Endothelial cell of umbilical vein (primary cell): ENCODE measurements at regions not wholly inside any gene's neighbourhood (a gene's known extent, or its start where the extent isn't known, plus 50 kb on each side); places are given as distances from the start of the nearest gene placed in this dataset.

Experiments used
- BruUV-seq: library from RNA; stranded (reverse); fragments of 400-500 nt; replicated peaks from 2 replicates; lab custom pipeline; 2021; lab: Mats Ljungman, UMichigan
- CTCF ChIA-PET: fragments of 300-600, 350-600 bp; sonication (Branson Sonifier 250); formaldehyde crosslinking; loops from one replicate; lab custom pipeline; 2021; ENCODE audit warnings: antibody characterized with exemption, inconsistent platforms; lab: Charles Lee
- POLR2A ChIA-PET: fragments of 300-600, 350-600 bp; sonication (Branson Sonifier 250); formaldehyde crosslinking; loops from one replicate; lab custom pipeline; 2021; ENCODE audit warnings: antibody characterized with exemption, inconsistent platforms; lab: Charles Lee
- DNase-seq: peaks from one replicate; pipeline ENCODE4 v3.0.0-alpha.2; 2011; ENCODE audit warnings: low read depth, low spot score
- FAIRE-seq: peaks from 2 replicates; lab custom pipeline; 2011; peaks lifted over from hg19 to GRCh38; lab: Jason Lieb, UNC
- H2AFZ ChIP-seq: 2 replicates; pipeline ENCODE4 v1.6.0; 2012; ENCODE audit warnings: low read depth, low read length, control low read depth, inconsistent platforms
- H3K27ac ChIP-seq: 2 replicates; pipeline ENCODE4 v1.5.1; 2011; ENCODE audit warnings: low read depth, mild to moderate bottlenecking, control low read depth, low read length, moderate library complexity; ENCODE audit not compliant: insufficient read depth
- H3K27me3 ChIP-seq, 2 experiments: 2 replicates each; pipeline versions ENCODE4 v1.6.0 to v1.6.1; 2011; ENCODE audit warnings: low read length in 2 of 2, mixed read lengths in 1 of 2; ENCODE audit not compliant: control insufficient read depth in 2 of 2, insufficient read depth in 2 of 2
- H3K36me3 ChIP-seq, 2 experiments: 2 replicates in 1 of 2; 3 replicates in 1 of 2; pipeline ENCODE4 v1.5.1; 2011; ENCODE audit warnings: low read length in 2 of 2, mild to moderate bottlenecking in 1 of 2, moderate library complexity in 1 of 2; ENCODE audit not compliant: control insufficient read depth in 2 of 2, insufficient read depth in 2 of 2; ENCODE audit errors: extremely low read depth in 1 of 2
- H3K4me1 ChIP-seq: 3 replicates; pipeline ENCODE4 v1.5.1; 2011; ENCODE audit warnings: mild to moderate bottlenecking, low read length; ENCODE audit not compliant: control insufficient read depth, insufficient read depth; ENCODE audit errors: extremely low read depth
- H3K4me2 ChIP-seq: 2 replicates; pipeline ENCODE4 v1.6.1; 2011; ENCODE audit warnings: low read length, control low read depth, mixed read lengths; ENCODE audit not compliant: insufficient read depth
- H3K4me3 ChIP-seq, 3 experiments: fragments of 200-600 bp in 1 of 3; sonication (generic), shearing (Covaris generic) in 1 of 3; replicated peaks in 1 of 3; 2 replicates each; pipeline ENCODE4 v1.5.1; 2011 to 2016; ENCODE audit warnings: control low read depth in 3 of 3, low read length in 3 of 3, mild to moderate bottlenecking in 2 of 3, inconsistent platforms in 1 of 3, low read depth in 1 of 3, moderate library complexity in 1 of 3; ENCODE audit not compliant: insufficient read depth in 1 of 3
- H3K79me2 ChIP-seq: 2 replicates; pipeline ENCODE4 v1.6.0; 2012; ENCODE audit warnings: low read length, inconsistent platforms; ENCODE audit not compliant: control insufficient read depth, insufficient read depth
- H3K9ac ChIP-seq: replicated peaks from 2 replicates; pipeline ENCODE3; 2011; ENCODE audit warnings: low read length, control low read depth; ENCODE audit not compliant: insufficient read depth; ENCODE audit errors: extremely low read depth
- H3K9me1 ChIP-seq: replicated peaks from 3 replicates; pipeline ENCODE4 v1.6.0; 2011; ENCODE audit warnings: mild to moderate bottlenecking, low read length; ENCODE audit not compliant: control insufficient read depth, insufficient read depth; ENCODE audit errors: extremely low read depth
- H3K9me3 ChIP-seq: replicated peaks from 2 replicates; pipeline ENCODE4 v1.5.1; 2012; ENCODE audit warnings: low read length, inconsistent platforms; ENCODE audit not compliant: control insufficient read depth, insufficient read depth
- H4K20me1 ChIP-seq: replicated peaks from 2 replicates; pipeline ENCODE3; 2011; ENCODE audit warnings: mild to moderate bottlenecking, low read length; ENCODE audit not compliant: control insufficient read depth, insufficient read depth; ENCODE audit errors: extremely low read depth
- CTCF ChIP-seq, 2 donors: IDR thresholded peaks; 1 replicate in 1 of 2; 2 replicates in 1 of 2; pipeline ENCODE4 v1.5.1; 2011; ENCODE audit warnings: low read length in 2 of 2, mild to moderate bottlenecking in 2 of 2, moderate library complexity in 2 of 2, control low read depth in 1 of 2, inconsistent platforms in 1 of 2, low read depth in 1 of 2; ENCODE audit not compliant: insufficient read depth in 1 of 2; ENCODE audit errors: extremely low read depth in 1 of 2
- EZH2 ChIP-seq: IDR thresholded peaks from 2 replicates; pipeline ENCODE4 v1.6.1; 2012; ENCODE audit warnings: borderline replicate concordance, low read depth, mild to moderate bottlenecking, moderate library complexity, low read length, inconsistent platforms; ENCODE audit not compliant: severe bottlenecking
- FOS ChIP-seq: IDR thresholded peaks from 2 replicates; pipeline ENCODE4 v1.6.1; 2011; ENCODE audit warnings: mild to moderate bottlenecking, low read length, moderate library complexity, borderline replicate concordance; ENCODE audit not compliant: insufficient read depth
- JUN ChIP-seq: IDR thresholded peaks from 2 replicates; pipeline ENCODE4 v1.6.1; 2011; ENCODE audit warnings: borderline replicate concordance, low read depth; ENCODE audit not compliant: insufficient read length, insufficient read depth
- MAX ChIP-seq: IDR thresholded peaks from 2 replicates; pipeline ENCODE4 v1.6.1; 2011; ENCODE audit not compliant: insufficient read depth, insufficient read length
- MYC ChIP-seq: IDR thresholded peaks from one replicate; pipeline ENCODE4 v1.6.1; 2011; ENCODE audit warnings: mild to moderate bottlenecking, low read depth, low read length
- POLR2A ChIP-seq: IDR thresholded peaks from 2 replicates; pipeline ENCODE4 v1.6.1; 2012; ENCODE audit warnings: low read depth, mild to moderate bottlenecking, control low read depth, low read length
- POLR2AphosphoS5 ChIP-seq: IDR thresholded peaks from 2 replicates; pipeline ENCODE4 v1.6.1; 2012; ENCODE audit warnings: low read depth, mild to moderate bottlenecking, control low read depth, low read length, moderate library complexity; ENCODE audit not compliant: insufficient read depth
- dilution Hi-C: fragments of 300-500 bp; cut with MboI; formaldehyde crosslinking; loops from one replicate; pipeline ENCODE4 v1.15.0; 2019; ENCODE audit warnings: low sequenced_read_pairs; ENCODE audit not compliant: extremely low pct_ligation_motif_present
- intact Hi-C: fragments of 100-400 bp; cut with micrococcal nuclease; formaldehyde crosslinking; loops from one replicate; pipeline ENCODE4 v1.10.0; 2022

DNA sequence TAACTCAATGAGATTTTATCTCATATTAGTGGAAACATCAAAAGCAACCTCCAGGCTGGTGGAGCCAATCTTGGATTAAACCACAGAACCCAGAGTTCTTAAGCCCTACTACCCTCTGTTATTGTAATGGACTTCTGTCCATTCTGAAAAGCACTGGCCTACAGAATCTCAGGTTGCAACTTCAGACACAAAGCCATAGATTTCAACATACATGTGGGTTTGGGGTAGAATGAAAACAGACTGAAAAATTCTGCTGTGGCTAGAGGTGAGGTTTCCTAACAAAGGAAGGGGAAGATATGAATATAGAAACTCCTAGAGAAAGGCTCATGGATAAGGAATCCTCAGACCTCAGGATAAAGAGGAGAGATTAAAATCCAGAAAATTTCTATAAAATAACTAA lies 569.8 kb upstream of the RIOK2 start:
- no peak for TF ChIP-seq POLR2A
- TF ChIP-seq MYC = no peak
- no peak for TF ChIP-seq FOS
- TF ChIP-seq POLR2AphosphoS5 = no peak
- TF ChIP-seq MAX = no peak
- no peak for TF ChIP-seq JUN
- no peak for TF ChIP-seq CTCF (IDR thresholded peaks at IDR 0.05; ENCODE audit: extremely low read depth in 1 of 2, insufficient read depth in 1 of 2, low read depth in 1 of 2, low read length in 2 of 2)
- TF ChIP-seq EZH2 = no peak
- Histone ChIP-seq H3K9me3 (no peaks in the 10 kb centered on the region), H3K4me3 (no peak overlapping the region), H4K20me1 (no peaks in the 10 kb centered on the region), H3K9me1 (no peaks in the 10 kb centered on the region), H3K9ac (no peak overlapping the region), H3K4me1 (no peaks in the 10 kb centered on the region), H2AFZ (no peak overlapping the region), H3K27me3 (no peaks in the 10 kb centered on the region), H3K4me2 (no peak overlapping the region), H3K79me2 (no peaks in the 10 kb centered on the region), H3K36me3 (no peaks in the 10 kb centered on the region), H3K27ac (no peak overlapping the region)
- FAIRE-seq (no peak), DNase-seq (no peak)
- no TSS peak for BruUV-seq
- ChIA-PET CTCF (no interaction called here), POLR2A (no interaction called here)
- intact Hi-C loops = no loop called here
- dilution Hi-C loops = no loop called here
